T47D (cell line): ENCODE measurements at regions not wholly inside any gene's neighbourhood (a gene's known extent, or its start where the extent isn't known, plus 50 kb on each side); places are given as distances from the start of the nearest gene placed in this dataset.
"Not testable (repeated sequence)": the region's sequence is repeated elsewhere in the genome, so short reads cannot be mapped to it uniquely, and the experiment has no call there.

Experiments
- DNase-seq, 2 experiments: peaks; one replicate each; pipeline versions ENCODE4 v3.0.0 to v3.0.0-alpha.2; 2011 to 2012; ENCODE audit warnings: low read depth in 1 of 2, low spot score in 1 of 2
- JUND ChIP-seq: IDR thresholded peaks from 2 replicates; pipeline ENCODE4 v1.6.1; 2012; ENCODE audit warnings: low read depth
- in situ Hi-C: cut with HindIII; loops from 2 replicates; pipeline ENCODE4 v1.10.0; 2016; ENCODE audit warnings: low sequenced_read_pairs, low pct_unique_long_range_greater_than_20kb

- no peak for TF ChIP-seq JUND
- DNase-seq: no peak
- in situ Hi-C loops: no loop called here
Observed at GRCh38 chr1:199073166-199073565, 434.3 kb downstream of the PTPRC start.

- no peak for TF ChIP-seq JUND
- no peak for DNase-seq
- in situ Hi-C loops: no loop called here
Observed at GRCh38 chr1:199075792-199076191, 437.0 kb downstream of the PTPRC start.

GRCh38 chr1:199079994-199080393, 441.2 kb downstream of the PTPRC start:
- in situ Hi-C loops: no loop called here
- TF ChIP-seq JUND: no peak
- DNase-seq: no peak

- in situ Hi-C loops: no loop called here
- no peak for TF ChIP-seq JUND
- no peak for DNase-seq
Observed at GRCh38 chr1:199081739-199082138, 442.9 kb downstream of the PTPRC start.

- in situ Hi-C loops: no loop called here
- no peak for TF ChIP-seq JUND
- DNase-seq: no peak
Observed at GRCh38 chr1:199082778-199083389, 444.0 kb downstream of the PTPRC start.

- in situ Hi-C loops: no loop called here
- no peak for TF ChIP-seq JUND
Observed at GRCh38 chr1:199083680-199084079, 444.8 kb downstream of the PTPRC start.

GRCh38 chr1:199084293-199084692, 445.5 kb downstream of the PTPRC start:
- in situ Hi-C loops: no loop called here
- TF ChIP-seq JUND: no peak
- DNase-seq: no peak

More at GRCh38 chr1:199083680-199084079, 444.8 kb downstream of the PTPRC start:
- no peak for DNase-seq

GRCh38 chr1:199085903-199086302, 447.1 kb downstream of the PTPRC start:
- DNase-seq: no peak
- in situ Hi-C loops: no loop called here
- no peak for TF ChIP-seq JUND

- DNase-seq: no peak
- in situ Hi-C loops: no loop called here
- no peak for TF ChIP-seq JUND
Observed at GRCh38 chr1:199087144-199087543, 448.3 kb downstream of the PTPRC start.

- TF ChIP-seq JUND: no peak
- in situ Hi-C loops: no loop called here
- DNase-seq: no peak
Observed at GRCh38 chr1:199089393-199090122, 450.7 kb downstream of the PTPRC start.

- in situ Hi-C loops, DNase-seq: not testable (repeated sequence)
Observed at GRCh38 chr1:199095628-199096027, 456.8 kb downstream of the PTPRC start.

GRCh38 chr1:199096591-199096990, 457.8 kb downstream of the PTPRC start:
- in situ Hi-C loops: no loop called here
- no peak for DNase-seq
- no peak for TF ChIP-seq JUND

- no peak for DNase-seq
- in situ Hi-C loops: no loop called here
- no peak for TF ChIP-seq JUND
Observed at GRCh38 chr1:199098468-199098867, 459.6 kb downstream of the PTPRC start.

GRCh38 chr1:199101139-199101538, 462.3 kb downstream of the PTPRC start:
- in situ Hi-C loops: no loop called here
- DNase-seq: no peak
- TF ChIP-seq JUND: no peak
